Ramos (cell line): ENCODE measurements at regions not wholly inside any gene's neighbourhood (a gene's known extent, or its start where the extent isn't known, plus 50 kb on each side); places are given as distances from the start of the nearest gene placed in this dataset.

ENCODE experiments used
- in situ Hi-C: fragments of 300-500 bp; cut with MboI; formaldehyde crosslinking; loops from one replicate; pipeline ENCODE4 v1.14.3; 2022; ENCODE audit warnings: low sequenced_read_pairs; ENCODE audit not compliant: unreplicated experiment

GRCh38 chr15:31453558-31454318 is 127.1 kb downstream of the KLF13 start:
- in situ Hi-C loops, result no loop called here

GRCh38 chr15:31455499-31455898 is 128.9 kb downstream of the KLF13 start:
- in situ Hi-C loops, result no loop called here

GRCh38 chr15:31456354-31457060 is 129.9 kb downstream of the KLF13 start:
- in situ Hi-C loops, result no loop called here

GRCh38 chr15:31457161-31457560 is 130.5 kb downstream of the KLF13 start:
- in situ Hi-C loops, result no loop called here

GRCh38 chr15:31457631-31458526 is 131.2 kb downstream of the KLF13 start:
- in situ Hi-C loops, result no loop called here

- in situ Hi-C loops, result no loop called here
Observed at GRCh38 chr15:31458596-31459399, 132.2 kb downstream of the KLF13 start.

- in situ Hi-C loops, result no loop called here
Observed at GRCh38 chr15:31459400-31459748, 132.7 kb downstream of the KLF13 start.

- in situ Hi-C loops, result no loop called here
Observed at GRCh38 chr15:31461375-31461774, 134.7 kb downstream of the KLF13 start.

GRCh38 chr15:31461911-31462480 is 135.4 kb downstream of the KLF13 start:
- in situ Hi-C loops, result no loop called here

- in situ Hi-C loops, result no loop called here
Observed at GRCh38 chr15:31463521-31464102, 137.0 kb downstream of the KLF13 start.

GRCh38 chr15:31464216-31465082 is 137.8 kb downstream of the KLF13 start:
- in situ Hi-C loops, result no loop called here

GRCh38 chr15:31465083-31465955 is 138.7 kb downstream of the KLF13 start:
- in situ Hi-C loops, result no loop called here

- in situ Hi-C loops, result no loop called here
Observed at GRCh38 chr15:31467361-31467760, 140.7 kb downstream of the KLF13 start.

GRCh38 chr15:31468911-31469785 is 142.5 kb downstream of the KLF13 start:
- in situ Hi-C loops, result no loop called here

- in situ Hi-C loops, result no loop called here
Observed at GRCh38 chr15:31469786-31470525, 143.3 kb downstream of the KLF13 start.

GRCh38 chr15:31470756-31471155 is 144.1 kb downstream of the KLF13 start:
- in situ Hi-C loops, result no loop called here
